Common myeloid progenitor, CD34-positive (primary cell): ENCODE measurements at regions not wholly inside any gene's neighbourhood (a gene's known extent, or its start where the extent isn't known, plus 50 kb on each side); places are given as distances from the start of the nearest gene placed in this dataset.

ENCODE experiments used
- CTCF ChIA-PET: fragments of 350-600 bp; sonication (Branson Sonifier 250); formaldehyde crosslinking; loops from one replicate; lab custom pipeline; 2021; ENCODE audit warnings: antibody characterized with exemption; lab: Charles Lee
- POLR2A ChIA-PET: fragments of 350-600 bp; sonication (Branson Sonifier 250); formaldehyde crosslinking; loops from one replicate; lab custom pipeline; 2021; ENCODE audit warnings: antibody characterized with exemption; lab: Charles Lee
- DNase-seq, 3 donors: peaks; one replicate each; pipeline versions ENCODE4 v3.0.0 to v3.0.0-alpha.2; 2013
- H3K27ac ChIP-seq, 2 experiments: 1 replicate in 1 of 2; 2 replicates in 1 of 2; pipeline ENCODE4 v1.7.0; 2013; ENCODE audit warnings: inconsistent platforms in 2 of 2, low read length in 2 of 2, mild to moderate bottlenecking in 2 of 2, low read depth in 1 of 2, moderate library complexity in 1 of 2; ENCODE audit not compliant: severe bottlenecking in 2 of 2, insufficient read depth in 1 of 2, poor library complexity in 1 of 2
- H3K27me3 ChIP-seq, 5 experiments: replicated peaks in 2 of 5; 1 replicate in 3 of 5; 2 replicates in 2 of 5; pipeline versions ENCODE4 v1.6.1 to v1.7.0; 2013; ENCODE audit warnings: low read length in 4 of 5, mild to moderate bottlenecking in 2 of 5, moderate library complexity in 2 of 5, inconsistent platforms in 1 of 5; ENCODE audit not compliant: insufficient read depth in 5 of 5, control insufficient read depth in 4 of 5
- H3K36me3 ChIP-seq, 4 experiments: 1 replicate in 2 of 4; 2 replicates in 2 of 4; pipeline versions ENCODE4 v1.6.1 to v1.7.0; 2013; ENCODE audit warnings: low read length in 3 of 4, control low read depth in 1 of 4, mild to moderate bottlenecking in 1 of 4; ENCODE audit not compliant: control insufficient read depth in 4 of 4, insufficient read depth in 4 of 4
- H3K4me1 ChIP-seq, 4 experiments: 1 replicate in 3 of 4; 2 replicates in 1 of 4; pipeline versions ENCODE4 v1.6.1 to v1.7.1; 2013; ENCODE audit warnings: low read length in 3 of 4, mild to moderate bottlenecking in 3 of 4, control low read depth in 1 of 4, inconsistent platforms in 1 of 4, moderate library complexity in 1 of 4; ENCODE audit not compliant: control insufficient read depth in 4 of 4, insufficient read depth in 4 of 4; ENCODE audit errors: control extremely low read depth in 1 of 4
- H3K4me3 ChIP-seq, 7 experiments: 1 replicate in 4 of 7; 2 replicates in 3 of 7; pipeline versions ENCODE4 v1.5.1 to v1.7.0; 2013; ENCODE audit warnings: mild to moderate bottlenecking in 7 of 7, low read length in 6 of 7, moderate library complexity in 6 of 7, inconsistent platforms in 2 of 7, low read depth in 2 of 7, control low read depth in 1 of 7; ENCODE audit not compliant: insufficient read depth in 4 of 7, control insufficient read depth in 1 of 7; ENCODE audit errors: extremely low read depth in 1 of 7
- H3K9me3 ChIP-seq, 5 experiments: 1 replicate in 4 of 5; 2 replicates in 1 of 5; pipeline versions ENCODE4 v1.6.1 to v1.7.1; 2013; ENCODE audit warnings: low read length in 4 of 5, mild to moderate bottlenecking in 2 of 5, inconsistent platforms in 1 of 5, low read depth in 1 of 5, moderate library complexity in 1 of 5; ENCODE audit not compliant: control insufficient read depth in 4 of 5, insufficient read depth in 2 of 5; ENCODE audit errors: control extremely low read depth in 1 of 5
- WGBS: methylation state at CpG from one replicate; pipeline ENCODE4 v1.1.5; 2013; ENCODE audit not compliant: insufficient coverage; 5-methylcytosine and 5-hydroxymethylcytosine counted together

DNA sequence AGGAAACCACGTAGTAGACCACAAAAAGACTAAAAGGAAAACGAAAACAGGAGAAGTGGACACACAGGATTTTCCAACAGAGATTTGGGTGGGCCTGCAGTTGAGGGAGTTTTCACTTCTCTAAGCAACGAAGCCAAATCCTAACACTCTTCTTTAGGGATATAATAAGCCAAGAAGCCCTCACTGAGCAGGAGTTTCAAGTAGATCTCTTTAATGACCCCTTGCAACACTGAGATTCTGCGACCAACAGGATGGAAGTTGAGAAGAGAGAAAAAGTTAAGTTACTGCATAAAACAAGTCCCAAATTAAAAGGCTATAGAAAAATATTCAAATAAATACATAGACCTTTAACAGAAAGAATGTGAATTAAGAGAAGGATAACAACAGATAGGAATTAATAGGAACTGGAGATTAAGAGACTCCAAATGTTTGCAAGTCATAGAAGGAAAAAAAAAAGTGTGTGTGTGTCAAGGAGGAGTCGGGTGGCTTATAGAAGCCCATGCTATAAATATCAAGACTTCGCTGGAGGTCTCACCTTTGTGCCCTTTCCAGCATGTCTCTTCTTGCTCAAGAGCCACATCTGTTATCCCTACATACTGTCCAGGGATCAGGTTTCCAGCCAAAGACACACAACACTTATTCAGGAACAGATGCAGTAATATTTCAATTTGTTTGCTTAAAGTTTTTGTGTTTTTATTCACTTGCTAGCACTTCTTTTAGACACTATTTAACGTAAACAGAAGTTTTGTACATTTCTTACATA is 69.4 kb upstream of the ARHGAP28 start:
- ChIA-PET POLR2A (no interaction called here), CTCF (no interaction called here)
- Histone ChIP-seq H3K27ac (no peak overlapping the region), H3K4me3 (no peak overlapping the region), H3K4me1 (no peaks in the 10 kb centered on the region), H3K27me3 (no peaks in the 10 kb centered on the region), H3K36me3 (no peaks in the 10 kb centered on the region), H3K9me3 (no peaks in the 10 kb centered on the region)
- DNase-seq = no peak
- 74% methylated on average over 5 of the region's 7 CpGs for WGBS

DNA sequence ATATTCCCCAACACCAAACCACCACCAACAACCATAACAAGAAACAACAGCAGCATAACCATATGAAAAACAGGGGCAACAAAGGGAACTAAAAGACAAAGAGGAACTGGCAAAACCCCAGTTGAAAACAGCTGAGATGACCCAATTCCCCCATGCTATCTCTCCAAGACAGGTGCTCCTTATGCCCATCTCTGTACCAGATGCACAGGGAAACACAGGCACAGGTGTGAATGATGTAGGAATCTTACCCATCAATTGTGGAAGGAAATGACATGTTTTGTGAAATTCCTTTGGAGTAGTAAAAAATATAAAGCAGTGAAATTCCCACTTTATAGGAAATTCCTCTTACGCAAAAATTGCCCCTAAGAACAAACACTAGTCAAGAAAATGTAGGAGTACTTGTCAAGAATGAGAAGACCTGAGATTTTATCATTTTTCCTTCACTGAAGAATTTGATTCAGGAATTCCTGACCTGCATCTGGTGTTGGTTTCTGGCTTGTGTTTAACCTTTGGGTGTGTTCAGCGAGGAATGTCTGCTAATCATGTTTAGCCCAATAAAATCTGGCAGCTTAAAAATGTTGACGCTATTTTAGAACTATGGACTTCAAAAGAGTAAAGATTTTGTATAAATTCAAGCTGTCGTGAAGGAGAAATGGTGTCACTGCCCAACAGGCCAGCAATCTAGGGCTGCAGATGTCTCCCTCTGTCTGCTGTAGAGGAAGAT is 67.7 kb upstream of the ARHGAP28 start:
- Histone ChIP-seq H3K4me3 (no peak overlapping the region), H3K27me3 (peaks cover 0 to 2% (median 0%) of the 10 kb centered on the region in 5 experiments), H3K27ac (no peak overlapping the region), H3K9me3 (no peaks in the 10 kb centered on the region), H3K4me1 (no peaks in the 10 kb centered on the region), H3K36me3 (no peaks in the 10 kb centered on the region)
- CTCF ChIA-PET = no interaction called here
- POLR2A ChIA-PET = no interaction called here
- no CpG with 5 or more reads among the region's 4 CpGs for WGBS
- no peak for DNase-seq

DNA sequence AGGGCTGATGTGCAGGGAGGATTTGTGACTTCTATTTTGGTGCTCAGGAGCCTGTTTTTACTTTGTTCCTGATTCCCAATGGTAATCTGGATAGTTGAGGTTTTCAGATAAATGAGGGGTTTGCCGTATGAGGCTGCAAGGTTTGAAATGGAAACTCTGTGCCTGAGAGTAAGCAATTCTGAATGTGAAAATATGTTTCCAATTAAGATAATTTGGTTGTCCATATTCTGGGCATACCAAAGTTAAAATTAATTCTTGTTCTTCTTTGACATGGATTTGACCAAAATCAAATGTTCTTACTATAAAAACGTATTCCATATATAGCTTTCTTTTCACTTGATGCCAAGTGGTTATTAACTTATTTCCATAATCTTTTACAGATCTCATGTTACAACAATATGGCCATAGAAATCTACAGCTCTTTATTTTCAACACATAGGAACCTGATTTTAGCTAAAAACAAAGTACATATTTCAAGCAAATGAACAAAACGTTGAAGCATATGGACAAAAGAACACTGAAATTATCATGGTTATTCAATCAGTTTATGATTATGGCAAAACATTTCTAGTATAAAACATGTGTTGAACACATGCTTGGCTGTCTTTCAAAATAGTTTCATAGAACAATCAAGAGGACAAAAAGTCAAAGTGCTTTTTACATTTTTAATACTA is 63.4 kb upstream of the ARHGAP28 start:
- Histone ChIP-seq H3K4me3 (no peak overlapping the region), H3K27me3 (peaks cover 0 to 2% (median 0%) of the 10 kb centered on the region in 5 experiments), H3K4me1 (no peaks in the 10 kb centered on the region), H3K9me3 (no peaks in the 10 kb centered on the region), H3K27ac (no peak overlapping the region), H3K36me3 (no peaks in the 10 kb centered on the region)
- CTCF ChIA-PET = no interaction called here
- 100% methylated on average over 2 of the region's 3 CpGs for WGBS
- POLR2A ChIA-PET = no interaction called here
- DNase-seq = no peak

DNA sequence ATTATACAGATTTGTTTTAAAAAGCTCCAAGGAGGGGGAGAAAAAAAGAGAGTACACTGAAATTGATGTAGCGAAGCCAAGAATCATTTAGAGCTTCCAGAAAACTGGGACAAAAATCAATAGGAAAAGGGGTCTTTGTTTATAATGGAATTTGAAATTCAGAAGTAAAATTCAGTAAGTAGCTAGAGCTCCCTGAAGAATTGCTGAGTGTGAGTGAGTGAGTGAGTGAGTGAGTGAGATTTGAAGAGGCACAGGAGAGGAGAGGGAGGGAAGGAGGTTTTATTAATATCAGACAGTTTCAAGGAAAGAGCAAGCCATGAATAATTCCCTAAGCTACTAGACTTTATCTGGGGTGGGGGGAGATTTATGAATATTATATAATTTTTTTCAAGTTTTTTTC is 60.7 kb upstream of the ARHGAP28 start:
- H3K4me1 ChIP-seq = no peaks in the 10 kb centered on the region
- H3K9me3 ChIP-seq = no peaks in the 10 kb centered on the region
- no peaks in the 10 kb centered on the region for H3K36me3 ChIP-seq
- ChIA-PET POLR2A (no interaction called here), CTCF (no interaction called here)
- WGBS = 100% methylated on average over 1 of the region's 1 CpG
- H3K27me3 ChIP-seq = peaks cover 0 to 2% (median 0%) of the 10 kb centered on the region in 5 experiments
- no peak for DNase-seq
- H3K27ac ChIP-seq = no peak overlapping the region
- no peak overlapping the region for H3K4me3 ChIP-seq

DNA sequence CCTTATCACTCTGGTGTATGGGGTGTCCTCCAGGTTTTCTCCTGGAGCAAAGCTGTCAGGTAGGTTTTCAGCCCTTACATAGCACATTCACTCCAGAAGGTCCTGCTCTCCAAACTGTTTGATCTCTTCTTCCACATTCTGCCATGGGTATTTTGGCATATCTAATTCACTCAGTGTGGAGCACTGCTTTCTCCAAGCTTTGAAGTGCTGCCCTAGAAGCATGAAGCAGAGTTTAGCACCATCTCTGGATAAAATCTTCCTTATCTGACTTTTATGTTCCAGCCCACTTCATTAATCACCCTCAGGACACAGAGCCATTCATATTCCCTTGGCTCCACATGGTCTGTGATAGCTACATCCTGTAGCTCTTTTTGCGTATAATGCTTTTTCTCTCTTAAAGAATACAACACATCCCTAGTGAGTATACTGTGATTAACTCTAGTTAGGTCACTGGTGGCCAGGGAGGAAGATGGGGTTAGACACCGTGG is 56.7 kb upstream of the ARHGAP28 start:
- no peaks in the 10 kb centered on the region for H3K36me3 ChIP-seq
- H3K27me3 ChIP-seq = no peaks in the 10 kb centered on the region
- no peak for DNase-seq
- no peak overlapping the region for H3K27ac ChIP-seq
- 44% methylated on average over 1 of the region's 2 CpGs for WGBS
- ChIA-PET POLR2A (no interaction called here), CTCF (no interaction called here)
- no peaks in the 10 kb centered on the region for H3K9me3 ChIP-seq
- H3K4me3 ChIP-seq = no peak overlapping the region
- H3K4me1 ChIP-seq = no peaks in the 10 kb centered on the region

DNA sequence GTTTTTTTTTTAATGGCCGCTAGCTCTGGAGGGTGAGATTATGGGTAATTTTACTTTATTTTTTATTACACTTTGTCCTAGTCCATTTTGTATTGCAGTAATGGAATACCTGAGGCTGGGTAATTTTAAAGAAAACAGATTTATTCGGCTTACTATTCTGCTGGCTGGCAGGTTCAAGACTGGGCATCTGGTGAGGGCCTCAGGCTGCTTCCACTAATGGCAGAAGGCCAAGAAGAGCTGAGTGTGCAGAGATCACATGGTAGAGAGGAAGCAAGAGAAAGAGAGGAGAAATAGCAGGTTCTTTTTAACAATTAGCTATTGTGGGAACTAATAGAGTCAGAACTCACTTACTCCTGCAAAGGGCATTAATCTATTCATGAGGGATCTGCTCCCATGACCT is 52.4 kb upstream of the ARHGAP28 start:
- ChIA-PET CTCF (no interaction called here), POLR2A (no interaction called here)
- no peaks in the 10 kb centered on the region for H3K9me3 ChIP-seq
- no peak overlapping the region for H3K4me3 ChIP-seq
- H3K36me3 ChIP-seq = no peaks in the 10 kb centered on the region
- no peaks in the 10 kb centered on the region for H3K4me1 ChIP-seq
- no peak overlapping the region for H3K27ac ChIP-seq
- DNase-seq = no peak
- H3K27me3 ChIP-seq = peaks cover 0 to 6% (median 0%) of the 10 kb centered on the region in 5 experiments
- 100% methylated on average over 1 of the region's 2 CpGs for WGBS

DNA sequence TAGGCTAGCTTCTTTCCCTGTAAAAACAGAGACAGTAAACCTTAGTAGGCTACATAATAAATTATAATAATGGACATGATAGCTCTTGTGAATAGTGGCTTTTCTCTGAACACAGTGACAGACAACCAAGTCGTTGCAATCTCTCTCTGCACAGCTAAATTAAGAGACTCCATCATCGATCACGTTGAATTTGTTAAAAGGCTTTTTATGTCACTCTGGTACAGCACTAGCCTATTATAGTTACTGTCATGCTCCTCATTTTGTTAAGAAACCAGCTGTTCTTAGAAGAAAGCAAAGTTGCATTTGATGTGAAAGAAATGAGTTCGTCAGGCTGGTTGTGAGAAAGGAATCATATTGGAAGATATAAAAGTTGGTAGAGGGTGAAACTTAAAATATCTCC is 50.3 kb upstream of the ARHGAP28 start:
- no CpG with 5 or more reads among the region's 4 CpGs for WGBS
- peaks cover 0 to 15% (median 3%) of the 10 kb centered on the region in 5 experiments for H3K27me3 ChIP-seq
- no peak overlapping the region for H3K27ac ChIP-seq
- H3K9me3 ChIP-seq = no peaks in the 10 kb centered on the region
- no peaks in the 10 kb centered on the region for H3K4me1 ChIP-seq
- ChIA-PET POLR2A (no interaction called here), CTCF (no interaction called here)
- H3K36me3 ChIP-seq = no peaks in the 10 kb centered on the region
- no peak overlapping the region for H3K4me3 ChIP-seq
- no peak for DNase-seq
